ENCODE measurements at regions not wholly inside any gene's neighbourhood (a gene's known extent, or its start where the extent isn't known, plus 50 kb on each side); places are given as distances from the start of the nearest gene placed in this dataset.
A peak's percentile ranks its signal among the peaks of the same experiment; 100 is the strongest.
"Not testable (repeated sequence)": the region's sequence is repeated elsewhere in the genome, so short reads cannot be mapped to it uniquely, and the experiment has no call there.

- not testable (repeated sequence) for DNase-seq
These were observed 207.8 kb downstream of the USP6NL start for GRCh38 chr10:11403646-11404045.

- no peak for DNase-seq
These were observed 208.3 kb downstream of the USP6NL start for GRCh38 chr10:11403116-11403515.

GRCh38 chr10:11402392-11402791, 209.1 kb downstream of the USP6NL start:
- DNase-seq = no peak

DNA sequence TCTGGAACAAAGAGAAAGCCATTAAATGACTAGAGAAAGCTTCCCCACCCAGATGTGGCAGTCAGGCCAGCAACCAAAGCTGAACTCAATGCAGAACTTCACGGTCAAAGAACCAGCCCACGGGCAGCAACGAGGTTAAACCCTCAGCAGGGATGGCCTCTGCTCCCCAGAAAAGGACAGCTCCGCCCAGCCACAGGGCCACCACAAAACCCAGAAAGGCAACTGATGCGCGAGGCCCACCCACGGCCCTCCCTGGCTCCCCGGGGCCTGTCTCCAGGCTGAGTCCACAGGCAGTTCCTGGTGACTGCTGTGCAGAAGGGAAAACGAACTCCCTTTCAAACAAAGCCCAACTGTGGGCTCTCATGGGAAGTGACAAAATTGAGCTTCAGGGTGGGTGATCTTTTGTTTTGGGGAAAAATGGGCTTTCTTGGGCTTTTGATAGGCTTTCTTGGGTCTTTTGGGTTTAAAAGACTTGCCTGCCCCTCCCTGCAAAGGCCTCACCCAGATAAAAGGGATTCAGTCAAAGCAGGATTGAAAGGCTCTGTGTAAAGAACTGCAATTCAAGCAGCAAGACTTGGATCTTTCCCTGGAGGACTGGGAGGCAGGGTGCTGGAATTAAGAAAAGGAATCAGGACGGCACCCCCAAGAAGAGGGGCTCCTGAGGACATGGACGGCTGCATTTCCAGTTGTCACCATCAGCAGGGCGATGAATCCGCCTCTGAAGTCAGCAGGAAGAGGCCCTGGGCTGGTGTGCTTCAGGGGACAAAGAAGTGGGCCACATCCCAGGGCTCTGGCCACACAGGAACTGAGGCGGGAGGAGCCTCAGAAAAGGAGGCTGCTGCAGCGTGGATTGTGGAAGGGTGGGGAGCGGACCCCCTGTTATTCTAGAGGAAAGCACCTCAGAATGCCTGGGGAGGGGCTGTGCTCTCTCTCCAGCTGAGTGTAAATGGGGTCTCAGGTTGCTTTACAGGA, 209.9 kb downstream of the USP6NL start:
- no peak for DNase-seq

DNA sequence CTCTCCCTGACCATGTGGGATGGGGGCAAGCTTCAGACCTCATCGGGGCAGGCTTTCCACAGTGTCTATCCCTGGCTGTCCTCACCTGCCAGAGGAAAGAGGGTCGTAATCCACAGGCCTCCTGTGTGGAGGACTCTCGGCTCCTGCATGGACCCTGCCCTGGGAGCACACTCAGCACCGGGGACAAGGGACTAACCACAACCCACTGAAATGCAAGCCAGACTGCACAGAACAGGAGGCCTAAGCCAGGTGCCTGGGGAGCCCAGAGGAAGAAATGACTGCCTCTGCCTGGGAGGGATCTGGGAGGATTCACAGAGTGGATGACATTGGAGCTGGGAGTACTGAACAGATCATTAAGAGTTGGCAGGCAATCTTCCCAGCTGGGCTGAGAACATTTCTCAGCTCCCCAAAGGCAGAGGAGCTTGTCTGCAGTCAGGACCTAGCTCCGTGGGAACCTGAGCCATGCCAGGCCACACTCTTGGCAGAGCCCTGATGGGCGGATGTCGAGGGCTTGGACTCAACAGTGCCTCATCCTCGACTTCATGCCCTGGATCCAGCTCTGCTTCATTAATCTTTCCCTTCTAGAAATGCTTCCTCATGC, 213.4 kb downstream of the USP6NL start:
- peak; percentile 35 for DNase-seq

GRCh38 chr10:11397077-11397965, 214.1 kb downstream of the USP6NL start:
- no peak for DNase-seq

GRCh38 chr10:11396311-11396955, 215.0 kb downstream of the USP6NL start:
- DNase-seq = no peak

GRCh38 chr10:11395581-11396310, 215.7 kb downstream of the USP6NL start:
- DNase-seq = no peak

DNA sequence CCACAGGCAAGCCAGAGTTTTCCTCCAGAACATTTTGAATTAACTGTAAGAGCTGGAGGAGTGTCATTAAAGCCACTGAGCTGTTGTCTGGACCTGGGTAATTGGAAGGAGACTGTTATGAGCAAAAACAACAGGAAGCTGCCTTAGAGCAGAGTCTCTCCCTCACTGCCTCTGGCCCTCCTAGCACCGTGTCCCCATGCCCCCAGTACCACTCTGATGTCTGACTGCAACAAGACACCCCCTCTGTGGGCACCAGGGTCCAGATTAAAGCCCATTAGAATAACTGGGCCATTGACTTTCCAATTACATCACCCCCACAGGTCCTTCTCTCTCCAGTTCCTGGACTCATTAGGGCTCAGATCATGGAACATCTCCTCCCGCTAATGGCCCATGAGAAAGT, 216.3 kb downstream of the USP6NL start:
- DNase-seq = no peak

GRCh38 chr10:11393858-11394257, 217.6 kb downstream of the USP6NL start:
- no peak for DNase-seq

GRCh38 chr10:11392776-11393175, 218.7 kb downstream of the USP6NL start:
- no peak for DNase-seq

DNA sequence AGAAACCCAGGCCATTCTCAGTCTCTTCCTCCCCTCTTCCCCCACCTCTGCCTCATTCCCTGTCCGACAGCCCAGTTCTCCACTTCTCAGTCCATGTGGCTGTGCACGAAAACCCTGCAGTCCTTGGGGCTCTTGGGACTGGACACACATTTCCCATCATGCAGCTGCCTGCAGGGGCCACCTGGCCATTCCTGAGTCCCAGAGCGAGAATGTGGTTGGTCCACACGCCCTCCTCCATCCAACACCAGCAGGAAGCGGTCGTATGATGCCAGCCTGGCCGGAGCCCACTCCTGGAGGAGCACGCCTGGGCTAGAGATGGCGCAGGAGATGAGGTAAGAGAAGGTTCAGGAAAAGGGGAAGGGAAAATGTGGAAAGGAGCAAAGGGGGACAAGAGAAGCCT, 222.5 kb downstream of the USP6NL start:
- no peak for DNase-seq

GRCh38 chr10:11387551-11388222, 223.8 kb downstream of the USP6NL start:
- no peak for DNase-seq

DNA sequence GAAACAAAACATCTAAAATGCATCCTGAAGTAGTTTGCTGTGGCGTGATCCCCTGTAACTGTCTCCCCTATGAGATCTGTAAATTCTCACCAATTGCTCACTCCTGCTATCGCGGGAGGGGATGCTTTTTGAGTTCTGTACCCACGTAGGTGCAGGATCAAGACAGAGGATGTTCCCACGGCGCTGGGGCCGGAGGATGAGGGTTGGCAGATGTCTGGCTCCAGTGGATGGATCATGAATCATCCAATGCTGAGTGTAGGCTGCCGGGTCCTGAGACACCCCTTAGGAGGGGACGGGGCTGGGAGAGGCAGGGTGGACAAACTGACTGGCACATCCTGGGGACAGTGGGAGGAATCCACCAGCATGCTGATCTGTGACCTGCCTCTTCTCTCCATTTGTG, 224.4 kb downstream of the USP6NL start:
- DNase-seq = no peak

Measured in eye (tissue), 1 donor.